MM.1S (cell line): ENCODE measurements at regions not wholly inside any gene's neighbourhood (a gene's known extent, or its start where the extent isn't known, plus 50 kb on each side); places are given as distances from the start of the nearest gene placed in this dataset.

Experiments used
- CTCF ChIP-seq: fragments of 300-600 bp; sonication (generic); IDR thresholded peaks from 2 replicates; pipeline ENCODE4 v1.5.1; 2016; ENCODE audit warnings: antibody characterized with exemption, low read length, mixed read lengths
- EZH2 ChIP-seq: fragments of 300-600 bp; sonication (generic); optimal IDR thresholded peaks from 2 replicates; pipeline ENCODE3; 2017; ENCODE audit warnings: low read depth, mild to moderate bottlenecking, antibody characterized with exemption, low read length, mixed read lengths

- TF ChIP-seq CTCF: no peak
- TF ChIP-seq EZH2: no peak
Observed at GRCh38 chr14:48710133-48710532, 876.0 kb downstream of the RPS29 start.
